Gastroesophageal sphincter (tissue), 3 donors: ENCODE measurements at regions not wholly inside any gene's neighbourhood (a gene's known extent, or its start where the extent isn't known, plus 50 kb on each side); places are given as distances from the start of the nearest gene placed in this dataset.

Experiments
- CTCF ChIP-seq, 4 experiments: fragments of 200-600 bp in 2 of 4; fragments of 450-650 bp in 2 of 4; sonication (generic) in 1 of 4; IDR thresholded peaks; one replicate each; pipeline ENCODE4 v1.5.1; 2017 to 2019; ENCODE audit warnings: antibody characterized with exemption in 4 of 4, mild to moderate bottlenecking in 2 of 4, moderate library complexity in 2 of 4
- EP300 ChIP-seq: sonication (generic); formaldehyde crosslinking; IDR thresholded peaks from one replicate; pipeline ENCODE4 v1.6.1; 2017; ENCODE audit warnings: antibody characterized with exemption, mild to moderate bottlenecking
- POLR2A ChIP-seq, 2 donors: fragments of 450-650 bp; IDR thresholded peaks; one replicate each; pipeline ENCODE4 v1.6.1; 2017; ENCODE audit warnings: antibody characterized with exemption in 2 of 2, mild to moderate bottlenecking in 2 of 2, moderate library complexity in 1 of 2
- POLR2AphosphoS5 ChIP-seq: sonication (generic); formaldehyde crosslinking; IDR thresholded peaks from one replicate; pipeline ENCODE4 v1.6.1; 2017; ENCODE audit warnings: antibody characterized with exemption

- TF ChIP-seq CTCF (IDR thresholded peaks at IDR 0.05) (no peak), POLR2AphosphoS5 (no peak), EP300 (no peak), POLR2A (IDR thresholded peaks at IDR 0.05) (no peak)
Observed at GRCh38 chr2:8257502-8257901, 424.4 kb upstream of the ID2 start.
